GM12878 (cell line): ENCODE measurements at regions not wholly inside any gene's neighbourhood (a gene's known extent, or its start where the extent isn't known, plus 50 kb on each side); places are given as distances from the start of the nearest gene placed in this dataset.
A peak's percentile ranks its signal among the peaks of the same experiment; 100 is the strongest.

Experiments used
- ATAC-seq: fragments of 200-7000 bp; cut with Tn5 transposase; 3 replicates; pipeline ENCODE4 v1.9.1; 2020; ENCODE audit warnings: mild to moderate bottlenecking, moderate library complexity
- BruUV-seq: library from RNA; stranded (reverse); fragments of 400-500 nt; replicated peaks from 2 replicates; lab custom pipeline; 2021; lab: Mats Ljungman, UMichigan
- CTCF ChIA-PET: fragments of 300-600 bp; sonication (Branson Sonifier 250); formaldehyde crosslinking; extraction: SDS; loops from one replicate; lab custom pipeline; 2021; ENCODE audit warnings: inconsistent platforms; lab: Yijun Ruan, JAX
- POLR2A ChIA-PET: fragments of 350-600 bp; formaldehyde crosslinking; extraction: SDS; loops from one replicate; lab custom pipeline; 2021; ENCODE audit warnings: inconsistent platforms; lab: Charles Lee
- RAD21 ChIA-PET: fragments of 300-600 bp; sonication (Branson Sonifier 250); formaldehyde crosslinking; loops from one replicate; lab custom pipeline; 2023; ENCODE audit warnings: antibody characterized with exemption; ENCODE audit not compliant: unreplicated experiment; lab: Charles Lee
- SMC1A ChIA-PET: fragments of 300-600 bp; sonication (Branson Sonifier 250); formaldehyde crosslinking; loops from one replicate; lab custom pipeline; 2023; ENCODE audit not compliant: unreplicated experiment, uncharacterized antibody; lab: Charles Lee
- DNase-seq: peaks from one replicate; pipeline ENCODE4 v3.0.0-alpha.2; 2011; ENCODE audit warnings: low read depth, low spot score
- FAIRE-seq: peaks from 3 replicates; lab custom pipeline; 2011; peaks lifted over from hg19 to GRCh38; lab: Jason Lieb, UNC
- H2AFZ ChIP-seq: 2 replicates; pipeline ENCODE4 v1.6.0; 2011; ENCODE audit warnings: low read depth, low read length, control low read depth; ENCODE audit not compliant: control insufficient read depth
- H3K27ac ChIP-seq: 2 replicates; pipeline ENCODE4 v1.5.1; 2011; ENCODE audit warnings: control low read depth; ENCODE audit not compliant: control insufficient read depth, insufficient read depth
- H3K27me3 ChIP-seq, 2 experiments: replicated peaks in 1 of 2; 2 replicates each; pipeline versions ENCODE4 v1.6.0 to v1.6.1; 2011; ENCODE audit warnings: low read length in 1 of 2; ENCODE audit not compliant: control insufficient read depth in 2 of 2, insufficient read depth in 2 of 2
- H3K36me3 ChIP-seq, 2 experiments: 2 replicates each; pipeline ENCODE4 v1.5.1; 2011; ENCODE audit warnings: low read length in 1 of 2; ENCODE audit not compliant: control insufficient read depth in 2 of 2, insufficient read depth in 2 of 2
- H3K4me1 ChIP-seq: 2 replicates; pipeline ENCODE4 v1.6.1; 2011; ENCODE audit warnings: mild to moderate bottlenecking, low read length, moderate library complexity, mixed read lengths; ENCODE audit not compliant: control insufficient read depth, insufficient read depth
- H3K4me2 ChIP-seq: 2 replicates; pipeline ENCODE4 v1.6.0; 2011; ENCODE audit warnings: control low read depth; ENCODE audit not compliant: control insufficient read depth, insufficient read depth
- H3K4me3 ChIP-seq: fragments of 200-600 bp; sonication (generic); 2 replicates; pipeline ENCODE4 v1.5.1; 2016
- H3K79me2 ChIP-seq: 2 replicates; pipeline ENCODE4 v1.6.0; 2011; ENCODE audit warnings: low read length; ENCODE audit not compliant: control insufficient read depth, insufficient read depth
- H3K9ac ChIP-seq: 2 replicates; pipeline ENCODE4 v1.8.0; 2011; ENCODE audit warnings: low read length, control low read depth, mixed read lengths; ENCODE audit not compliant: control insufficient read depth, insufficient read depth
- H3K9me3 ChIP-seq: replicated peaks from 3 replicates; pipeline ENCODE4 v1.5.1; 2011; ENCODE audit warnings: mild to moderate bottlenecking, low read length; ENCODE audit not compliant: control insufficient read depth, insufficient read depth
- H4K20me1 ChIP-seq: 2 replicates; pipeline ENCODE4 v1.6.0; 2011; ENCODE audit not compliant: control insufficient read depth, insufficient read depth
- CBFB ChIP-seq: IDR thresholded peaks from 2 replicates; pipeline ENCODE4 v1.6.1; 2016; ENCODE audit warnings: antibody characterized with exemption, low read depth
- CBX5 ChIP-seq: sonication (generic); IDR thresholded peaks from 2 replicates; pipeline ENCODE4 v1.6.1; 2016; ENCODE audit warnings: low read depth, moderate library complexity, mild to moderate bottlenecking, inconsistent platforms
- NFIC ChIP-seq: IDR thresholded peaks from 2 replicates; pipeline ENCODE4 v1.6.1; 2012; ENCODE audit warnings: low read depth, mild to moderate bottlenecking, inconsistent platforms, low read length, moderate library complexity
- SKIL ChIP-seq: fragments of 450-650 bp; IDR thresholded peaks from 2 replicates; pipeline ENCODE4 v1.6.1; 2017; ENCODE audit warnings: mild to moderate bottlenecking, low read depth, inconsistent platforms; ENCODE audit not compliant: poor library complexity, severe bottlenecking
- SREBF1 ChIP-seq: IDR thresholded peaks from 2 replicates; pipeline ENCODE4 v1.6.1; 2012; ENCODE audit warnings: mild to moderate bottlenecking, low read length
- TCF7 ChIP-seq: IDR thresholded peaks from 2 replicates; pipeline ENCODE4 v1.6.1; 2014; ENCODE audit warnings: antibody characterized with exemption, borderline replicate concordance
- WGBS: methylation state at CpG from one replicate; pipeline ENCODE4 v1.1.6; 2016; ENCODE audit warnings: low lambda C conversion rate; ENCODE audit not compliant: insufficient replicate concordance, insufficient coverage; ENCODE audit errors: missing lambda C conversion rate; 5-methylcytosine and 5-hydroxymethylcytosine counted together
- in situ Hi-C: fragments of 300-500 bp; cut with MboI; formaldehyde crosslinking; loops from 9 replicates; pipeline ENCODE4 v1.14.3; 2018; ENCODE audit warnings: mixed read lengths
- intact Hi-C: fragments of 100-400 bp; cut with micrococcal nuclease; formaldehyde crosslinking; loops from one replicate; pipeline ENCODE4 v1.14.2; 2022; ENCODE audit not compliant: unreplicated experiment
- TF ChIP-seq, protein P1 (sequence below): IDR thresholded peaks from 2 replicates; pipeline ENCODE4 v1.6.1; 2012; ENCODE audit warnings: improper control_type of control experiment, low read depth, low read length; ENCODE audit not compliant: insufficient replicate concordance

DNA sequence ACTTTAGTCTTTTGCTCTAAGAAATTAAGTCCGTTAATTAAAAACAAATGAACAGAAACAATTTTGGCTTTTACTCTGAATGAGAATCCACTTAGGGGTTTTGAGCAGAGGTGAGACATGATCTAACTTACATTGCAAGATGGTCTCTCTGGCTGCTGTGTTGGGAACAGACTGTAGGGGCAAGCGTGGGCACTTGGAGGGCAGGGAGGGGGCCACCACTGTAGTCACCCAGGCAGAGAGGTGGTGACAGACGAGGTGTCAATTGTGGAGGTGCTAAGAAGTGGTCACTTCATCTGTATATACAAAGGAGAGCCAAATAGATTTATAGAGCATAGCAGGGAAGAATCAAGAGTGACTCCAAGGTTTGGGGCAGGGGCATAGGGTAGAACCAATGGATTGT lies 71.1 kb upstream of the IRF2BP2 start:
- in situ Hi-C loops (no loop called here), intact Hi-C loops (no loop called here)
- no peaks in the 10 kb centered on the region for H3K36me3 ChIP-seq
- H3K4me2 ChIP-seq = no peak overlapping the region
- ATAC-seq = peak; percentile 35
- no peak overlapping the region for H3K9ac ChIP-seq
- ChIA-PET POLR2A (no interaction called here), SMC1A (no interaction called here), RAD21 (no interaction called here), CTCF (no interaction called here)
- no peak overlapping the region for H2AFZ ChIP-seq
- TF ChIP-seq CBX5 (no peak), NFIC (no peak), CBFB (no peak), SKIL (no peak), TCF7 (no peak), SREBF1 (no peak)
- TF ChIP-seq, protein P1, sequence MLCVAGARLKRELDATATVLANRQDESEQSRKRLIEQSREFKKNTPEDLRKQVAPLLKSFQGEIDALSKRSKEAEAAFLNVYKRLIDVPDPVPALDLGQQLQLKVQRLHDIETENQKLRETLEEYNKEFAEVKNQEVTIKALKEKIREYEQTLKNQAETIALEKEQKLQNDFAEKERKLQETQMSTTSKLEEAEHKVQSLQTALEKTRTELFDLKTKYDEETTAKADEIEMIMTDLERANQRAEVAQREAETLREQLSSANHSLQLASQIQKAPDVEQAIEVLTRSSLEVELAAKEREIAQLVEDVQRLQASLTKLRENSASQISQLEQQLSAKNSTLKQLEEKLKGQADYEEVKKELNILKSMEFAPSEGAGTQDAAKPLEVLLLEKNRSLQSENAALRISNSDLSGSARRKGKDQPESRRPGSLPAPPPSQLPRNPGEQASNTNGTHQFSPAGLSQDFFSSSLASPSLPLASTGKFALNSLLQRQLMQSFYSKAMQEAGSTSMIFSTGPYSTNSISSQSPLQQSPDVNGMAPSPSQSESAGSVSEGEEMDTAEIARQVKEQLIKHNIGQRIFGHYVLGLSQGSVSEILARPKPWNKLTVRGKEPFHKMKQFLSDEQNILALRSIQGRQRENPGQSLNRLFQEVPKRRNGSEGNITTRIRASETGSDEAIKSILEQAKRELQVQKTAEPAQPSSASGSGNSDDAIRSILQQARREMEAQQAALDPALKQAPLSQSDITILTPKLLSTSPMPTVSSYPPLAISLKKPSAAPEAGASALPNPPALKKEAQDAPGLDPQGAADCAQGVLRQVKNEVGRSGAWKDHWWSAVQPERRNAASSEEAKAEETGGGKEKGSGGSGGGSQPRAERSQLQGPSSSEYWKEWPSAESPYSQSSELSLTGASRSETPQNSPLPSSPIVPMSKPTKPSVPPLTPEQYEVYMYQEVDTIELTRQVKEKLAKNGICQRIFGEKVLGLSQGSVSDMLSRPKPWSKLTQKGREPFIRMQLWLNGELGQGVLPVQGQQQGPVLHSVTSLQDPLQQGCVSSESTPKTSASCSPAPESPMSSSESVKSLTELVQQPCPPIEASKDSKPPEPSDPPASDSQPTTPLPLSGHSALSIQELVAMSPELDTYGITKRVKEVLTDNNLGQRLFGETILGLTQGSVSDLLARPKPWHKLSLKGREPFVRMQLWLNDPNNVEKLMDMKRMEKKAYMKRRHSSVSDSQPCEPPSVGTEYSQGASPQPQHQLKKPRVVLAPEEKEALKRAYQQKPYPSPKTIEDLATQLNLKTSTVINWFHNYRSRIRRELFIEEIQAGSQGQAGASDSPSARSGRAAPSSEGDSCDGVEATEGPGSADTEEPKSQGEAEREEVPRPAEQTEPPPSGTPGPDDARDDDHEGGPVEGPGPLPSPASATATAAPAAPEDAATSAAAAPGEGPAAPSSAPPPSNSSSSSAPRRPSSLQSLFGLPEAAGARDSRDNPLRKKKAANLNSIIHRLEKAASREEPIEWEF = no peak
- H3K4me1 ChIP-seq = peaks cover 4% of the 10 kb centered on the region; the same call in 1 of the 2 replicates
- H4K20me1 ChIP-seq = no peaks in the 10 kb centered on the region
- FAIRE-seq = no peak
- 21% methylated on average over 3 of the region's 3 CpGs for WGBS
- no peak overlapping the region for H3K4me3 ChIP-seq
- H3K27ac ChIP-seq = no peak overlapping the region
- no peak for DNase-seq
- H3K27me3 ChIP-seq = no peaks in the 10 kb centered on the region
- no peaks in the 10 kb centered on the region for H3K79me2 ChIP-seq
- BruUV-seq = no TSS peak
- peaks cover 2% of the 10 kb centered on the region; the same call in 1 of the 3 replicates for H3K9me3 ChIP-seq
